Caco-2 (cell line): ENCODE measurements at regions not wholly inside any gene's neighbourhood (a gene's known extent, or its start where the extent isn't known, plus 50 kb on each side); places are given as distances from the start of the nearest gene placed in this dataset.

Source experiments
- BruUV-seq: library from RNA; stranded (reverse); fragments of 400-500 nt; replicated peaks from 2 replicates; lab custom pipeline; 2021; lab: Mats Ljungman, UMichigan
- CTCF ChIA-PET: fragments of 300-600 bp; sonication (Branson Sonifier 250); formaldehyde crosslinking; loops from one replicate; lab custom pipeline; 2022; ENCODE audit warnings: antibody characterized with exemption; lab: Charles Lee
- POLR2A ChIA-PET: fragments of 300-600 bp; sonication (Branson Sonifier 250); formaldehyde crosslinking; loops from one replicate; lab custom pipeline; 2022; ENCODE audit warnings: antibody characterized with exemption; lab: Charles Lee
- DNase-seq, 2 experiments: peaks; one replicate each; pipeline versions ENCODE4 v3.0.0 to v3.0.0-alpha.2; 2020 to 2022
- H3K27me3 ChIP-seq: replicated peaks from 2 replicates; pipeline ENCODE4 v1.6.0; 2011; ENCODE audit warnings: low read length; ENCODE audit not compliant: control insufficient read depth, insufficient read depth
- H3K36me3 ChIP-seq: 2 replicates; pipeline ENCODE4 v1.5.1; 2011; ENCODE audit warnings: low read length; ENCODE audit not compliant: control insufficient read depth, insufficient read depth
- H3K4me1 ChIP-seq: fragments of 250-450 bp; sonication (Bioruptor Pico); 2 replicates; pipeline ENCODE4 v1.5.1; 2020; ENCODE audit warnings: mild to moderate bottlenecking
- H3K4me3 ChIP-seq: 2 replicates; pipeline ENCODE4 v1.5.1; 2011; ENCODE audit warnings: low read depth, mild to moderate bottlenecking, control low read depth, low read length
- H3K9me3 ChIP-seq: fragments of 250-450 bp; sonication (Bioruptor Pico); 2 replicates; pipeline ENCODE4 v1.5.1; 2020; ENCODE audit warnings: mild to moderate bottlenecking, moderate library complexity
- H3K27ac Mint-ChIP-seq: one replicate; pipeline ENCODE4 v1.8.0; 2022; ENCODE audit warnings: mixed read lengths; ENCODE audit not compliant: unreplicated experiment
- H3K27me3 Mint-ChIP-seq: one replicate; pipeline ENCODE4 v1.8.0; 2022; ENCODE audit warnings: mixed read lengths; ENCODE audit not compliant: insufficient read depth, unreplicated experiment
- H3K36me3 Mint-ChIP-seq: one replicate; pipeline ENCODE4 v1.8.0; 2022; ENCODE audit warnings: mild to moderate bottlenecking, mixed read lengths; ENCODE audit not compliant: insufficient read depth, unreplicated experiment
- H3K4me1 Mint-ChIP-seq: one replicate; pipeline ENCODE4 v1.8.0; 2022; ENCODE audit warnings: low read depth, mixed read lengths; ENCODE audit not compliant: unreplicated experiment
- H3K4me3 Mint-ChIP-seq: one replicate; pipeline ENCODE4 v1.8.0; 2022; ENCODE audit warnings: mild to moderate bottlenecking, moderate library complexity, mixed read lengths; ENCODE audit not compliant: unreplicated experiment
- H3K9me3 Mint-ChIP-seq: one replicate; pipeline ENCODE4 v1.8.0; 2022; ENCODE audit warnings: mixed read lengths; ENCODE audit not compliant: unreplicated experiment
- CTCF ChIP-seq, 2 experiments: fragments of 200-600 bp in 1 of 2; IDR thresholded peaks; 1 replicate in 1 of 2; 2 replicates in 1 of 2; pipeline versions ENCODE4 v1.5.1 to v1.8.0; 2011 to 2022; ENCODE audit warnings: antibody characterized with exemption in 1 of 2, control low read depth in 1 of 2, inconsistent platforms in 1 of 2, low read depth in 1 of 2, low read length in 1 of 2, mild to moderate bottlenecking in 1 of 2, moderate library complexity in 1 of 2; ENCODE audit not compliant: insufficient read depth in 1 of 2, severe bottlenecking in 1 of 2, unreplicated experiment in 1 of 2
- intact Hi-C: fragments of 100-400 bp; cut with micrococcal nuclease; formaldehyde crosslinking; loops from one replicate; pipeline ENCODE4 v1.10.0; 2022; ENCODE audit not compliant: unreplicated experiment

DNA sequence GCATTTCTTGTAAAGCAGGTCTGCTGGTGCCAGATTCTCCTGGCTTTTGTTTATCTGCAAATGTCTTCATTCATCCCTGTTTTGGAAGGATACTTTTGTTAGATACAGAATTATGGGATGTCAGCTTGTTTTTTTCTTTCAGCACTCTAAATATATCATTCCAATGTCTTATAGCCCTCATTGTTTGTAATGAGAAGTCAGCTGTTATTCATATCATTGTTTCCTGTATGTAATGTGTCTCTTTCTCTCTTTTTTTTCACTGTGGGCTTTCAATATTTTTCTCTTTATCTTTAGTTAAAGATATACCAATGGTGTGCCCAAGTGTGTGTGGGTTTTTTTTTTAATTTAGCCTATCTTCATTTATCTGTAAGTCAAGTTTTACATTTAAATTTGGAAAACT is 65.6 kb upstream of the DCP1A start:
- Histone ChIP-seq H3K36me3 (no peaks in the 10 kb centered on the region), H3K4me3 (no peak overlapping the region), H3K27me3 (no peaks in the 10 kb centered on the region), H3K4me1 (0 out of 2 replicates have a peak, but pooled peaks cover 6% of the 10 kb centered on the region), H3K9me3 (peaks cover 24% of the 10 kb centered on the region)
- Mint-ChIP-seq H3K27me3 (no peaks in the 10 kb centered on the region), H3K27ac (no peak overlapping the region), H3K4me1 (peaks cover 11% of the 10 kb centered on the region), H3K36me3 (no peaks in the 10 kb centered on the region), H3K4me3 (no peak overlapping the region), H3K9me3 (peaks cover 36% of the 10 kb centered on the region)
- BruUV-seq, result no TSS peak
- TF ChIP-seq CTCF (IDR thresholded peaks at IDR 0.05; ENCODE audit: insufficient read depth in 1 of 2, low read depth in 1 of 2, low read length in 1 of 2, severe bottlenecking in 1 of 2, unreplicated experiment in 1 of 2), result no peak
- CTCF ChIA-PET, result no interaction called here
- intact Hi-C loops, result no loop called here
- no peak for DNase-seq
- POLR2A ChIA-PET, result no interaction called here

DNA sequence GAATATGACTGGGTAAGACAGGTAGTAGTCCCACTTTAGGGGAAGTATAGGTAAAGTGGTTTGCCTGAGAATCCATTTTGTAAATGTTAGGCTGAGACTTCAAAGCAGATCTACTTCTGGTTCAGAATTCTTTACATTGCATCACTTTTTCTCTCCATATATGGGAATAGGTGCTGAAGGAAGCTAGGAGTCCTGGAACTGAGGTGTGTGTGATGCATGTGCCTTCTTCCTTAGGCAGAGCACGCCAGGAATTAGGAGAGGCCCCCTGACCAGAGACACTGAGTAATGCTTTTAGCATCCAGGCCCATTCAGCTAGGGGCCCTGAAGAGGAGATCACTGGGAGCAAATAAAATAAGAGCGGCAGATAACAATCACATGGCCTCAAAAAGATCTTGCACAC is 69.2 kb upstream of the DCP1A start:
- H3K9me3 Mint-ChIP-seq, result peaks cover 41% of the 10 kb centered on the region
- H3K27me3 Mint-ChIP-seq, result no peaks in the 10 kb centered on the region
- Histone ChIP-seq H3K9me3 (peaks cover 22% of the 10 kb centered on the region), H3K4me1 (0 out of 2 replicates have a peak, but pooled peaks cover 6% of the 10 kb centered on the region), H3K4me3 (no peak overlapping the region), H3K36me3 (no peaks in the 10 kb centered on the region), H3K27me3 (no peaks in the 10 kb centered on the region)
- no peak overlapping the region for H3K4me3 Mint-ChIP-seq
- intact Hi-C loops, result no loop called here
- CTCF ChIA-PET, result no interaction called here
- BruUV-seq, result no TSS peak
- H3K36me3 Mint-ChIP-seq, result no peaks in the 10 kb centered on the region
- peaks cover 11% of the 10 kb centered on the region for H3K4me1 Mint-ChIP-seq
- POLR2A ChIA-PET, result no interaction called here
- DNase-seq, result peak; percentile 12 to 42
- peak overlapping the region; percentile 14 for H3K27ac Mint-ChIP-seq
- no peak for TF ChIP-seq CTCF (IDR thresholded peaks at IDR 0.05; ENCODE audit: insufficient read depth in 1 of 2, low read depth in 1 of 2, low read length in 1 of 2, severe bottlenecking in 1 of 2, unreplicated experiment in 1 of 2)

- H3K4me1 ChIP-seq, result peaks cover 14% of the 10 kb centered on the region; the same call in 1 of the 2 replicates
- POLR2A ChIA-PET, result no interaction called here
- H3K27ac Mint-ChIP-seq, result no peak overlapping the region
- H3K27me3 ChIP-seq, result no peaks in the 10 kb centered on the region
- no peaks in the 10 kb centered on the region for H3K36me3 Mint-ChIP-seq
- CTCF ChIA-PET, result no interaction called here
- no peak overlapping the region for H3K4me3 Mint-ChIP-seq
- TF ChIP-seq CTCF (IDR thresholded peaks at IDR 0.05; ENCODE audit: insufficient read depth in 1 of 2, low read depth in 1 of 2, low read length in 1 of 2, severe bottlenecking in 1 of 2, unreplicated experiment in 1 of 2), result no peak
- peaks cover 18% of the 10 kb centered on the region for H3K9me3 Mint-ChIP-seq
- DNase-seq, result no peak
- BruUV-seq, result no TSS peak
- peaks cover 11% of the 10 kb centered on the region for H3K4me1 Mint-ChIP-seq
- H3K4me3 ChIP-seq, result no peak overlapping the region
- H3K36me3 ChIP-seq, result no peaks in the 10 kb centered on the region
- peaks cover 4% of the 10 kb centered on the region; the same call in 1 of the 2 replicates for H3K9me3 ChIP-seq
- no peaks in the 10 kb centered on the region for H3K27me3 Mint-ChIP-seq
- intact Hi-C loops, result no loop called here
Measured at GRCh38 chr3:53420831-53421230, 73.5 kb upstream of the DCP1A start.
